ENCODE measurements at regions not wholly inside any gene's neighbourhood (a gene's known extent, or its start where the extent isn't known, plus 50 kb on each side); places are given as distances from the start of the nearest gene placed in this dataset.

DNA sequence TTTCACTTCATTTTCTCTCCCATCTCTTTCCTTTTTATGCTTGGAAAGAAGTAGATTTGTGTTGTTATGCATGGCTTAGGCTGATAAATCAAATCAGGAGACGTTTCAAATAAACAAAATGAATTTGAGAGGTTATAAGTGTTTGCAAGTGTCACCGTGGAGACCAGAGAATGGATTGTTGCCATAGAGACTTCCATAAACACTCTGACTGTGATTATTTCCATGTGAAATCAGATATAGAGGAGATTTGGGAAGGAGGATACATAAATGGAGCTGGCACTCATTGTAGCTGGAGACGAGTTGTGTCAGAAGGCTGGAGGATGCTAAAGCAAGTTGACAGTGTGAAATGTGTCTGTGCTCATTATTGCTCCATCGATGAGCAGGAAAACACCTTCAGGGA is 84.2 kb upstream of the PCSK1 start:
- no peak overlapping the region for H3K27ac ChIP-seq
- TF ChIP-seq, protein P1, sequence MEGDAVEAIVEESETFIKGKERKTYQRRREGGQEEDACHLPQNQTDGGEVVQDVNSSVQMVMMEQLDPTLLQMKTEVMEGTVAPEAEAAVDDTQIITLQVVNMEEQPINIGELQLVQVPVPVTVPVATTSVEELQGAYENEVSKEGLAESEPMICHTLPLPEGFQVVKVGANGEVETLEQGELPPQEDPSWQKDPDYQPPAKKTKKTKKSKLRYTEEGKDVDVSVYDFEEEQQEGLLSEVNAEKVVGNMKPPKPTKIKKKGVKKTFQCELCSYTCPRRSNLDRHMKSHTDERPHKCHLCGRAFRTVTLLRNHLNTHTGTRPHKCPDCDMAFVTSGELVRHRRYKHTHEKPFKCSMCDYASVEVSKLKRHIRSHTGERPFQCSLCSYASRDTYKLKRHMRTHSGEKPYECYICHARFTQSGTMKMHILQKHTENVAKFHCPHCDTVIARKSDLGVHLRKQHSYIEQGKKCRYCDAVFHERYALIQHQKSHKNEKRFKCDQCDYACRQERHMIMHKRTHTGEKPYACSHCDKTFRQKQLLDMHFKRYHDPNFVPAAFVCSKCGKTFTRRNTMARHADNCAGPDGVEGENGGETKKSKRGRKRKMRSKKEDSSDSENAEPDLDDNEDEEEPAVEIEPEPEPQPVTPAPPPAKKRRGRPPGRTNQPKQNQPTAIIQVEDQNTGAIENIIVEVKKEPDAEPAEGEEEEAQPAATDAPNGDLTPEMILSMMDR (conservative IDR thresholded peaks at IDR 0.05), result no peak

DNA sequence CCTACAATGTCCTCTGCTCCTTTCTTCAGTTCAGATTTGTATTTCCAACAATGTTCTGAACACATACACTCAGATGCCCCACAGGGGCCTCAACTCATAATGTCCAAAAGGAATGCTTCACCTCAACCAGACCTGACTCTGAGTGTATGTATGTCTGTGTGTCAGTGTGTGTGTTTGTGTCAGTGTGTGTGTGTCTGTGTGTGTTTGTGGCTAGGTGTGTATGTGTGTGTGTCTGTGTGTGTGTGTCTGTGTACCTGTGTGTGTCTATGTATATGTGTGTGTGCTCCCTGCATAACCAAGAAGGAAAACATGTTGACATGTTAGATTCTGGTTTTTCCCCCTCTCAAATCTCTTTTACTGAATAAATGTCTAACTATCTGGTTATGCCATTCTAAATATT is 87.3 kb upstream of the PCSK1 start:
- TF ChIP-seq, protein P1 (conservative IDR thresholded peaks at IDR 0.05), result no peak
- no peak overlapping the region for H3K27ac ChIP-seq

DNA sequence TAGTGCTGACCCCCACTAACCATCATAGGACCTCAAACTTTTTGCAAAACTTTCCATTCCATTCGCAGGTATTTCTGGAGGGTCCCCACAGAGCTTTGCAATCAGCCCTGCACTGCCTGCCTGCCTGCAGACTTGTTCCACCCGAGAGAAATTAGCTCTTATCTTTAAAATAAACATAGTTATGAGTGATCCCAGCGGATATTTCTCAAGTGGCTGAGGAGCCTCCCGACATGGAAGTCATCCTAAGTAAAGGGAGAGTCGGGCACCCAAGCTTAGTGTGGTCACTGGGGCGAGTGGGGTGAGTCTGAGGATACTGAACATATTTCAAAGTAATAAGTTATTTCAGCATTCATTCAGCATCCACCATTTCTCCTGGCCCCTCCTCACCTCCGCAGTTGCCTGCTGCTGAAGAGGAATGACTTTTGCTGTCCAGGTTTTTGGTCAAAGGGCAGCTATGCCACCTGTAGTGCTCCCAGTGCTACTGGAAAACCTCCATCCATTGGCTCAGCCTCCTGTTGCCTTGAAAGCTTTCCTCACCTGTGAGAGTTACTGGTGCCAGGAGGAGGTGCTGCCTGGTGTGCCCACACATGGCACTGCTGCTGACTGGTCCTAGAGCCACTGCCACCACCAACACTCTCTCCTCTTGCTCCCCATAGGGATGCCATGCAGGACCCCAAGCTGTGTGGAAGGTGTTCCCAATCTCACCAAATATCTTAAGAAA is 89.7 kb upstream of the PCSK1 start:
- H3K27ac ChIP-seq, result no peak overlapping the region
- TF ChIP-seq, protein P1 (conservative IDR thresholded peaks at IDR 0.05), result no peak

DNA sequence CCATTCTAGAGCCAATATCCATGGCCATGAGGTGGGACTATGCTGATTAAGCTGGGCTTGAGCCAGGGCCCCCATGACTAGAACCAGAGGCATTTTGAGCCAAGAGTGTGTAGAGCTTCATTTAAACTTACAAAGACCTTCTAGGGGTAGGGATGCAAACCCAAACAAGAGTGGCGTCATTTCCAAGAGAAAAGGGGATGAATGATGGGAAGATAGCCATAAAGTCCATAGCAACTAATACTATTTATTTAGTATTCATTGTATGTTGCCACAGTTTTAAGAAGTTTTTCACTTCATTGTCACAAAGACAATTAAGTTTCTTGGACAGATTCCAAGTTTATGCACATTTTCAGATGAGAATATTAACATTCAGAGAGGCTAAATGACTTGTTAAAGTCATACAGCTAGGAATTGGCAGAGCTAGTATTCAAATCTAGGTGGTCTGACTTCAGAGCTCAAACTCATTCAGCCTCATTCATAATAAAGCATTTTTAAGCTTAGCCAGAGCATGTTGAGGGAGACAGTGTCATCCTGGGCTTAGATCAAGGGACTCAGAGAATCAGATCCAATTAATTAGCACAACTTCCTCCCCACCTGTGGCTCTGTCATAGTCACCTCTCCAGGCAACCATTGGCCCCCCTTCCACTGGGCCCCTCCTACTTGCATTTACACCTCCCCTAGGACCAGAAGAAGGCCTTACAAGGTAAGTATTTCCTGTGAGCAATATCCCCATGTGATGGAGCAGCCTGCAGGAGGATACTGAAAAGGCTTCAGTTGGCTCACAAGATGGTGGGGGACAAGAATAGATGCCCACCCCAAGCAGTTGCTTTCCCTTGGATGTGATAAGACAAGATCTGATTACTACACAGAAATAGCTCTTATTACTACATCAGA is 95.0 kb upstream of the PCSK1 start:
- TF ChIP-seq, protein P1 (conservative IDR thresholded peaks at IDR 0.05), result no peak
- peak overlapping the region; percentile 53 for H3K27ac ChIP-seq

DNA sequence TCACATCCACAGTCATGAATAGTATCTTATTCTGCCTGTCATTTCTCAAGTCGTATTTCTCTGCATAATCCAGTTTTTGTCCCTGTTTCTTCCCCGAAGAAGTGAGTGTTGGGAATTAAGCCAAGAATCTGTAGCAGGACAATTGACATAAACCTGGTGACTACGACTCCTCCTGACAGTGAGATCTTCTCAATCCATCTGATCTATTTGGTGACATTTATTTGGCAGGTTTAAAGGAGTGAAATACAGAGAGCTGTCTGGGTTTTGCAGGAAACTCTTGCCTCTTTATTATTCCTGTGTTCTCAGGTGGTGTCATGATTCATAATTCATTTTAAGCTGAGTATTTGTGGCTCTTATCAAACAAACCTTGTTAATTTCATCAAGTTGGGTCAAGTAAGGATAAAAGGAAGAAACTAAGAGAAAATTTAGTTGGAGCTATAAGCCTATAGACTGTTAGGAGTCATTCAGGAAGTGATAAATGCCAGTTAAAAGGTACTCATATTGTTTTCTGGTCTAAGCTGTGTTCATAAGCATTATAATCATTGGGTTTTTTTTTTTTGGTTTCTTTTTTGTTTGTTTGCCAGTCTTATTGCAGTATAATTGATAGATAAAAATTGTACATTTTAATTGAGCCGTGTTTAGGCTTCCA is 95.9 kb upstream of the PCSK1 start:
- peak overlapping the region; percentile 53 for H3K27ac ChIP-seq
- TF ChIP-seq, protein P1 (conservative IDR thresholded peaks at IDR 0.05), result no peak

DNA sequence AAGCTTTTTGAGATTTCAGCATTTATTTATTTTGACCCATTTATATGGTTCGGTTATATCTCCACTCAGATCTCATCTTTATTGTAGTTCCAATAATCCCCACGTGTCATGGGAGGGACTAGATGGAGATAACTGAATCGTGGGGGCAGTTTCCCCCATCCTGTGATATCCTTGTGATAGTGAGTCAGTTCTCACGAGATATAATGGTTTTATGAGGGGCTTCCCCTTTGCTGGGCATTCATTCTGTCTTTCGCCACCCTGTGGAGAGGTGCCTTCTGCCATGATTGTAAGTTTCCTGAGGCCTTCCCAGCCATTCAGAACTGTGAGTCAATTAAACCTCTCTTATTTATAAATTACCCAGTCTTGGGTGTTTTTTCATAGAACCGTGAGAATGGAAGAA is 96.5 kb upstream of the PCSK1 start:
- TF ChIP-seq, protein P1 (conservative IDR thresholded peaks at IDR 0.05), result no peak
- peak overlapping the region; percentile 53 for H3K27ac ChIP-seq

DNA sequence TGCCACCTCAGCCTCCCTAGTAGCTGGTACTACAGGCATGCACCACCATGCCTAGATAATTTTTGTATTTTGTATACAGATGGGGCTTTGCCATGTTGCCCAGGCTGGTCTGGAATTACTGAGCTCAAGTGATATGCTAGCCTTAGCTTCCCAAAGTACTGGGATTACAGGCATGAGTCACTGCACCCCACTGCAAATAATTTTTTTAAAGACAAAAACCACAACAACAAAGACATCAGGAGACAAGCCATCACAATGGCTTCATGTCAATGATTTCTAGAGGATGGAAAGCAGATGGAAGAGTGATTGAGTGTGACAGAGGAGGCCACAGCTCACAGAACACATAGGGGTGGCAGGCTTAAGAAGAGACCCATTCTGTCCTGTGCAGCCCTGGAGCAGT is 97.9 kb upstream of the PCSK1 start:
- TF ChIP-seq, protein P1 (conservative IDR thresholded peaks at IDR 0.05), result no peak

More for the DNA sequence above, 97.9 kb upstream of the PCSK1 start:
- no peak overlapping the region for H3K27ac ChIP-seq

All from VCaP (cell line).